Stomach (tissue), 8 donors: ENCODE measurements at regions not wholly inside any gene's neighbourhood (a gene's known extent, or its start where the extent isn't known, plus 50 kb on each side); places are given as distances from the start of the nearest gene placed in this dataset.

ENCODE experiments used
- DNase-seq, 2 donors: peaks; one replicate each; pipeline versions ENCODE4 v3.0.0 to v3.0.0-alpha.2; 2013 to 2019
- H3K27ac ChIP-seq, 5 donors: fragments of 200-600 bp in 4 of 5; sonication (generic) in 4 of 5; one replicate each; pipeline ENCODE4 v1.5.1; 2013 to 2019; ENCODE audit warnings: mild to moderate bottlenecking in 1 of 5, moderate library complexity in 1 of 5
- H3K27me3 ChIP-seq, 3 donors: fragments of 200-600 bp; sonication (generic); one replicate each; pipeline ENCODE4 v1.5.1; 2017 to 2019; ENCODE audit warnings: mixed run types in 1 of 3
- H3K36me3 ChIP-seq, 4 donors: fragments of 200-600 bp; sonication (generic); 1 replicate in 3 of 4; 2 replicates in 1 of 4; pipeline ENCODE4 v1.5.1; 2016 to 2019
- H3K4me1 ChIP-seq, 4 donors: fragments of 200-600 bp; sonication (generic); one replicate each; pipeline ENCODE4 v1.5.1; 2016 to 2019
- H3K4me3 ChIP-seq, 4 donors: fragments of 200-600 bp; sonication (generic) in 3 of 4; one replicate each; pipeline ENCODE4 v1.5.1; 2016 to 2019; ENCODE audit warnings: mild to moderate bottlenecking in 1 of 4
- H3K9me3 ChIP-seq, 4 donors: fragments of 200-600 bp; sonication (generic); one replicate each; pipeline ENCODE4 v1.5.1; 2016 to 2019
- EP300 ChIP-seq: sonication (generic); formaldehyde crosslinking; IDR thresholded peaks from one replicate; pipeline ENCODE4 v1.6.1; 2017; ENCODE audit warnings: antibody characterized with exemption
- POLR2A ChIP-seq, 4 donors: fragments of 450-650 bp; IDR thresholded peaks; one replicate each; pipeline ENCODE4 v1.6.1; 2016; ENCODE audit warnings: antibody characterized with exemption in 4 of 4, control low read depth in 2 of 4, mild to moderate bottlenecking in 1 of 4, moderate library complexity in 1 of 4
- POLR2AphosphoS5 ChIP-seq, 3 donors: sonication (generic); formaldehyde crosslinking; IDR thresholded peaks; one replicate each; pipeline ENCODE4 v1.6.1; 2016; ENCODE audit warnings: antibody characterized with exemption in 3 of 3
- WGBS, 5 donors: extraction: QIAGEN DNeasy Blood & Tissue Kit in 3 of 5; methylation state at CpG; one replicate each; pipeline versions ENCODE4 v1.1.5 to v1.1.7; 2013 to 2018; 5-methylcytosine and 5-hydroxymethylcytosine counted together
- intact Hi-C: fragments of 100-400 bp; cut with DNase I; formaldehyde crosslinking; loops from one replicate; pipeline ENCODE4 v1.15.1; 2023; ENCODE audit warnings: low total_unique reads
- TF ChIP-seq, protein P1 (sequence below), 7 experiments: fragments of 450-650 bp in 4 of 7; fragments of 200-600 bp in 3 of 7; sonication (generic) in 3 of 7; IDR thresholded peaks; one replicate each; pipeline ENCODE4 v1.5.1; 2016 to 2019; ENCODE audit warnings: antibody characterized with exemption in 7 of 7, control low read depth in 2 of 7, mild to moderate bottlenecking in 1 of 7
- donor health status: healthy with polysubstance abuse.
- donor health status: Bipolar disorder and iron deficiency.
- donor health status: healthy.

DNA sequence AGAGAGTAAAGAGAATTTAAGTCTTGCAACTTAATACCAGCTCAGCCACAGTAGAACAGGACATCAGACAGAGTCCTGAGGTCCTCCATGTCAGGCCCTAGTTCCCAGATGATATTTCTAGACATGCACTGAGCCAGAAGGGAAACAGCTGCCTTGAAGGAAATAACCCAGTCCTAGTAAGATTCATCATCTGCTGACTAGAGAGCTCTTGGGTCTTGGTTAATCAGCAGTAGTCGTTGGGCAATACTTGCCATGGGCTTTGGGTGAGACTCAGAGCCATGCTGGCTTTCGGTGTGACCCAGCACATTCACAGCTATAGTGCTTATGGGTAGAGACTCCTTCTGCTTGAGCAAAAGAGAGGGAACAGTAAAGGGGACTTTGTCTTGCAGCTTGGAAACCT is 379.1 kb downstream of the AR start:
- no peaks in the 10 kb centered on the region for H3K27me3 ChIP-seq
- TF ChIP-seq EP300 (no peak), POLR2AphosphoS5 (IDR thresholded peaks at IDR 0.05) (no peak)
- TF ChIP-seq, protein P1, sequence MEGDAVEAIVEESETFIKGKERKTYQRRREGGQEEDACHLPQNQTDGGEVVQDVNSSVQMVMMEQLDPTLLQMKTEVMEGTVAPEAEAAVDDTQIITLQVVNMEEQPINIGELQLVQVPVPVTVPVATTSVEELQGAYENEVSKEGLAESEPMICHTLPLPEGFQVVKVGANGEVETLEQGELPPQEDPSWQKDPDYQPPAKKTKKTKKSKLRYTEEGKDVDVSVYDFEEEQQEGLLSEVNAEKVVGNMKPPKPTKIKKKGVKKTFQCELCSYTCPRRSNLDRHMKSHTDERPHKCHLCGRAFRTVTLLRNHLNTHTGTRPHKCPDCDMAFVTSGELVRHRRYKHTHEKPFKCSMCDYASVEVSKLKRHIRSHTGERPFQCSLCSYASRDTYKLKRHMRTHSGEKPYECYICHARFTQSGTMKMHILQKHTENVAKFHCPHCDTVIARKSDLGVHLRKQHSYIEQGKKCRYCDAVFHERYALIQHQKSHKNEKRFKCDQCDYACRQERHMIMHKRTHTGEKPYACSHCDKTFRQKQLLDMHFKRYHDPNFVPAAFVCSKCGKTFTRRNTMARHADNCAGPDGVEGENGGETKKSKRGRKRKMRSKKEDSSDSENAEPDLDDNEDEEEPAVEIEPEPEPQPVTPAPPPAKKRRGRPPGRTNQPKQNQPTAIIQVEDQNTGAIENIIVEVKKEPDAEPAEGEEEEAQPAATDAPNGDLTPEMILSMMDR (IDR thresholded peaks at IDR 0.05): no peak
- H3K9me3 ChIP-seq: no peaks in the 10 kb centered on the region
- no peak overlapping the region for H3K27ac ChIP-seq
- no peak for DNase-seq
- H3K36me3 ChIP-seq: no peaks in the 10 kb centered on the region
- intact Hi-C loops: no loop called here
- no peaks in the 10 kb centered on the region for H3K4me1 ChIP-seq
- WGBS, 5 donors: 53 to 69% (median 59%) methylated on average over 2 of the region's 2 CpGs
- H3K4me3 ChIP-seq: no peak overlapping the region

DNA sequence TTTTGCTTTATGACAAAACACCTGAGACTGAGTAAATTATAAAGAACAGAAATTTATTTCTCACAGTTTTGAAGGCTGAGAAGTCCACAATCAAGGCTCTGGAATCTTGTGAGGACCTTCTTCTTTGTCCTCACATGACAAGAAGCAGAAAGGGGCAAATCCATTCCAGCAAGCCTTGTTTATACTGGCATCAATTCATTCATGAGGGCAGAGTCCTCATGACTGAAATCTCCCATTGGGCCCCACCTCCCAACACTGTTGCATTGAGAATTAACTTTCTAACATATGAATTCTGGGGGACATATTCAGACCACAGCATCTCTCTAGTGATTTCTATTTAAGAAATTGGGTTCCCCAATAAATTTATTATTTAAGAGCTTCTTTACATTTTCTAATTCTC is 395.4 kb downstream of the AR start:
- Histone ChIP-seq H3K27ac (no peak overlapping the region), H3K4me1 (no peaks in the 10 kb centered on the region), H3K27me3 (no peaks in the 10 kb centered on the region), H3K9me3 (peaks cover 0 to 6% (median 0%) of the 10 kb centered on the region in 4 donors), H3K4me3 (no peak overlapping the region), H3K36me3 (no peaks in the 10 kb centered on the region)
- DNase-seq: no peak
- TF ChIP-seq, protein P1 (IDR thresholded peaks at IDR 0.05): no peak
- TF ChIP-seq POLR2A (IDR thresholded peaks at IDR 0.05): no peak
- no peak for TF ChIP-seq POLR2AphosphoS5 (IDR thresholded peaks at IDR 0.05)
- TF ChIP-seq EP300: no peak
- intact Hi-C loops: no loop called here

DNA sequence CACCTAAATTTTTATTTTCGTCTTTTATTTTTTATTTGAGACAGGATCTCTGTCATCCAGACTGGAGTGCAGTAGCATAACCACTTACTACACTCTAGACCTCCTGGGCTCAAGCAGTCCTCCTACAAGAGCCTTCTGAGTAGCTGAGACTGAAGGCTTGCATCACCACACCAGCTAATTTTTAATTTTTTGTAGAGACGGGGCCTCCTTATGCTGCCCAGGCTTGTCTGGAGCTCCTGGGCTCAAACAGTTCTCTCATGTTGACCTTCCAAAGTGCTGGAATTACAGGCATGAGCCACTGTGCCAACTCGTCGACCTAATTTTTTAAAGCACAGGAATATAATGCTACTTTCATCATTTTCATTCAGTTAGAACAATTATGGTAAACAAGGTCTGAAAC is 405.4 kb downstream of the AR start:
- 51 to 82% (median 67%) methylated on average over 4 of the region's 4 CpGs for WGBS, 5 donors
- TF ChIP-seq EP300 (no peak), POLR2AphosphoS5 (IDR thresholded peaks at IDR 0.05) (no peak), POLR2A (IDR thresholded peaks at IDR 0.05) (no peak)
- TF ChIP-seq, protein P1 (IDR thresholded peaks at IDR 0.05): no peak

DNA sequence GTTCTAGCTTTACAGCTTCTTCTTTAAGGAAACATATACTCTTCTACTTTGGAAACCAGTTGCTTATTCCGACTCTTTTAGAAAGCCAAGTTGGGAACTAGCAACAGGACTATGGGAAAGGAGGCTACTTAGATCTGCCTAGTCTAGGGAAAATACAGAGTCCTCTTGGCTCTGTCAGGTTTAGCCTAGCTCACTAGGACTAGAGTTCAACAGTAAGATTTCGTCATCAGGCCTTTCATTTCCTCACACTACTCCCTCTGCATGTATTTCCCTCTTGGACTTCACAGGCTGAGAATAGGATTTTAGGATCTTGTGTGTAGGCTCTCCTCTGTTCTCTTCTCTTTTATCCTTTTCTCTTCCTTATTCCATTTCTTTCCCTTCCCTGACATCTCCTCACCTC is 409.8 kb downstream of the AR start:
- no peaks in the 10 kb centered on the region for H3K27me3 ChIP-seq
- no peaks in the 10 kb centered on the region for H3K36me3 ChIP-seq
- no peaks in the 10 kb centered on the region for H3K4me1 ChIP-seq
- intact Hi-C loops: no loop called here
- 50 to 84% (median 62%) methylated on average over 2 of the region's 2 CpGs for WGBS, 5 donors
- no peak overlapping the region for H3K27ac ChIP-seq
- H3K9me3 ChIP-seq: no peaks in the 10 kb centered on the region
- H3K4me3 ChIP-seq: no peak overlapping the region
- TF ChIP-seq POLR2AphosphoS5 (IDR thresholded peaks at IDR 0.05): no peak
- TF ChIP-seq EP300: no peak
- no peak for TF ChIP-seq POLR2A (IDR thresholded peaks at IDR 0.05)
- TF ChIP-seq, protein P1 (IDR thresholded peaks at IDR 0.05): no peak
- no peak for DNase-seq

More for the DNA sequence above, 405.4 kb downstream of the AR start:
- Histone ChIP-seq H3K4me3 (no peak overlapping the region), H3K27me3 (no peaks in the 10 kb centered on the region), H3K4me1 (no peaks in the 10 kb centered on the region), H3K9me3 (no peaks in the 10 kb centered on the region), H3K27ac (no peak overlapping the region), H3K36me3 (no peaks in the 10 kb centered on the region)
- intact Hi-C loops: no loop called here
- no peak for DNase-seq
